ENCODE measurements at regions not wholly inside any gene's neighbourhood (a gene's known extent, or its start where the extent isn't known, plus 50 kb on each side); places are given as distances from the start of the nearest gene placed in this dataset.

DNA sequence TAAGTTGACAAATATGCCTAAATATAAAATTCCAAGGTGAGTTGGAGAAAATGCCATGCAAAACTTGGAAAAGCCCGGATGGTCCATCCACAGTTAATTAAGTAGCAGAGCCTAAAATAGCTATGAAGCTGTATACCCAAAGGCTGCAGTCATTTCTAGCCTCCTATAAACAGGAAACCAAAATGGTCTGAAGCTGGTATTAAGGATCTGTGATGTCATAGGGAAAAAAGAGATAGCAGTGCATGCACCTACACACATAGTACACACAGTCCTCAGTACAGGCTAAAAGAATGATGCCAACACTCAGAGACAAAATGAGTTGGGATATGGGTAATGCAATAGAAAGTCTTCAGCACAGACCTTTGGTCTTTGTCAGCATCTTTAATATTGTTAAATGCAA, 736.9 kb downstream of the EFNB2 start:
- DNase-seq = no peak

DNA sequence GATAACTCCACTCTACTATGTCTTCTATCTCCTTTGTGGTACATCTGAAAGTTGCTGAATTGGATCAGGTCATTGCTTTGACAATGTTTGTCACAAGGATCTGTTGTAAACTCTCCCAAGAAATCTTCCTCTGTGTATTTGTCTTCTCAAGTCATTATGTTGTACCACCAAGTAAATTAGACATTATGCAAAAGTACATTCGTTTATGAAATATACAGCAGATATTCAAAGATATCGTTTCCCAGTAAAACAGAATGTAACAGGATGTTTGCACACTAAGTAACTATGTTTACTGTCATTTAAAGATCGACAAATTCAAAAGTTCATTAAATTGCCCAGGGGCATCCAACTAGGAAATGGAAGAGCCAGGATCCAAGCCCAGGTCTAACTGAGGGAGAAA, 739.4 kb downstream of the EFNB2 start:
- no peaks in the 10 kb centered on the region for H3K36me3 Mint-ChIP-seq (ENCODE audit: low read depth)
- intact Hi-C loops (cut with micrococcal nuclease) = no loop called here
- peaks cover 4% of the 10 kb centered on the region for H3K9me3 Mint-ChIP-seq
- CTCF ChIA-PET = no interaction called here
- TF ChIP-seq, protein P1, sequence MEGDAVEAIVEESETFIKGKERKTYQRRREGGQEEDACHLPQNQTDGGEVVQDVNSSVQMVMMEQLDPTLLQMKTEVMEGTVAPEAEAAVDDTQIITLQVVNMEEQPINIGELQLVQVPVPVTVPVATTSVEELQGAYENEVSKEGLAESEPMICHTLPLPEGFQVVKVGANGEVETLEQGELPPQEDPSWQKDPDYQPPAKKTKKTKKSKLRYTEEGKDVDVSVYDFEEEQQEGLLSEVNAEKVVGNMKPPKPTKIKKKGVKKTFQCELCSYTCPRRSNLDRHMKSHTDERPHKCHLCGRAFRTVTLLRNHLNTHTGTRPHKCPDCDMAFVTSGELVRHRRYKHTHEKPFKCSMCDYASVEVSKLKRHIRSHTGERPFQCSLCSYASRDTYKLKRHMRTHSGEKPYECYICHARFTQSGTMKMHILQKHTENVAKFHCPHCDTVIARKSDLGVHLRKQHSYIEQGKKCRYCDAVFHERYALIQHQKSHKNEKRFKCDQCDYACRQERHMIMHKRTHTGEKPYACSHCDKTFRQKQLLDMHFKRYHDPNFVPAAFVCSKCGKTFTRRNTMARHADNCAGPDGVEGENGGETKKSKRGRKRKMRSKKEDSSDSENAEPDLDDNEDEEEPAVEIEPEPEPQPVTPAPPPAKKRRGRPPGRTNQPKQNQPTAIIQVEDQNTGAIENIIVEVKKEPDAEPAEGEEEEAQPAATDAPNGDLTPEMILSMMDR (IDR thresholded peaks at IDR 0.05) = no peak
- no peak overlapping the region for H3K4me3 Mint-ChIP-seq
- POLR2A ChIA-PET = no interaction called here
- ATAC-seq (no peak), DNase-seq (no peak)
- H3K4me1 Mint-ChIP-seq (ENCODE audit: low read depth) = no peaks in the 10 kb centered on the region
- H3K27ac Mint-ChIP-seq = no peak overlapping the region
- no peaks in the 10 kb centered on the region for H3K27me3 Mint-ChIP-seq

More for the DNA sequence above, 736.9 kb downstream of the EFNB2 start:
- Mint-ChIP-seq H3K27me3 (no peaks in the 10 kb centered on the region), H3K4me1 (ENCODE audit: low read depth) (no peaks in the 10 kb centered on the region), H3K4me3 (no peak overlapping the region), H3K36me3 (ENCODE audit: low read depth) (no peaks in the 10 kb centered on the region), H3K27ac (no peak overlapping the region), H3K9me3 (peaks cover 2% of the 10 kb centered on the region)
- TF ChIP-seq, protein P1 (IDR thresholded peaks at IDR 0.05) = no peak
- POLR2A ChIA-PET = no interaction called here
- CTCF ChIA-PET = no interaction called here
- ATAC-seq = no peak
- intact Hi-C loops (cut with micrococcal nuclease) = no loop called here

DNA sequence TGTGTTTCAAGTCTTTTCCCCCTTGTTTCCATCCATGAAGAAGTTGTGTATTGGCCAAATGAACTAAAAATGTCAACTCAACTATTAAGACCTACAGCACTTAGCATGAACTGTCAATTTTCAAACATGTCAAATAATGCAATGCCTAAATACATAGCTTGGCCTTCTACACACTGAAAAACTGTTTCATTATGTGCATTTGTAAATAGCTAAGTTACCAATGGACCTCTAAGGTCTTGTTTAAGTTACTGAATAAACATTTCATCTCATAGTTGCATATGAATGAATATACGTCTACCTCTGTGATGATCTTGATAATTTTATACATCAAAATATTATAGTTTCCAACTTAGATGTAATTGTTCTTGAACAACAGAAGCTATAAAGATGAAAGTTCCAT, 744.5 kb downstream of the EFNB2 start:
- TF ChIP-seq, protein P1 (IDR thresholded peaks at IDR 0.05) = no peak
- POLR2A ChIA-PET = no interaction called here
- Mint-ChIP-seq H3K27me3 (no peaks in the 10 kb centered on the region), H3K27ac (no peak overlapping the region), H3K9me3 (peaks cover 4% of the 10 kb centered on the region), H3K36me3 (ENCODE audit: low read depth) (no peaks in the 10 kb centered on the region), H3K4me3 (no peak overlapping the region), H3K4me1 (ENCODE audit: low read depth) (no peaks in the 10 kb centered on the region)
- ATAC-seq (no peak), DNase-seq (no peak)
- CTCF ChIA-PET = no interaction called here
- intact Hi-C loops (cut with micrococcal nuclease) = no loop called here

DNA sequence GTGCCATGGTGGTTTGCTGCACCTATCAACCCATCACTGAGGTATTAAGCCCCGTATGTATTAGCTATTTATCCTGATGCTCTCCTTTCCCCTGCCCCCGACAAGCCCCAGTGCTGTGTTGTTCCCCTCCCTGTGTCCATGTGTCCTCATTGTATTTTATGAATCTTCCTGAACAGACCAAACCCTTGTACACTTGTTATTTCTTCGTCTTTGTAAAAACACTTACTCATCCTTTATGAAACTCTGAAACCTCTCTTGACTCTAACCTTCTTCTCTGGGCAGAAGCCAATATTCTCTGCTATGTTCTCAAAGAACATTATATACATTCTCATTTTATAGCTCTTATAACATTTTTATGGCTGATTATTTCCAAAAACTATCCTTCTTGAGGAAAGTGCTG, 746.9 kb downstream of the EFNB2 start:
- H3K27ac Mint-ChIP-seq = no peak overlapping the region
- CTCF ChIA-PET = no interaction called here
- ATAC-seq = no peak
- TF ChIP-seq, protein P1 (IDR thresholded peaks at IDR 0.05) = no peak
- POLR2A ChIA-PET = no interaction called here
- intact Hi-C loops (cut with micrococcal nuclease) = no loop called here
- peaks cover 2% of the 10 kb centered on the region for H3K9me3 Mint-ChIP-seq
- H3K4me3 Mint-ChIP-seq = no peak overlapping the region
- H3K36me3 Mint-ChIP-seq (ENCODE audit: low read depth) = no peaks in the 10 kb centered on the region
- no peak for DNase-seq
- no peaks in the 10 kb centered on the region for H3K4me1 Mint-ChIP-seq (ENCODE audit: low read depth)
- no peaks in the 10 kb centered on the region for H3K27me3 Mint-ChIP-seq

DNA sequence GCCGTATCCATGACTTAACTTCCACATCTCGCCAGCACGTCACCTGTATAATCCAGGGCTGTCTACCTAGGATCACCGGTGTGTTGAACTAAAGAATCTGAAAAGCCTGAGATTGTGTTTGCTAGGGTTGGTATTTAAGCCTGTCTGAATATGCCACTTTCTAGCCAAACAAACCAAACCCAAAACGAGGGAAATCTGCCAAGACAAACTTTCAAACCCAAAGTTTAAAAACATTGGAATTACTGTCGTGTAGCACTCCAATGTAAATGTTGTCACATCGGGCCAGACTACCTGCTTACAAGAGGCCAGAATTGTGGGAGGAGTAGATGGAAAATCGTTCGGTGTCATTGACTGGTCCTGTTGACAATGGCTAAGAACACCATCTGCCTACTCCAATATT, 747.8 kb downstream of the EFNB2 start:
- Mint-ChIP-seq H3K4me1 (ENCODE audit: low read depth) (no peaks in the 10 kb centered on the region), H3K9me3 (peaks cover 1% of the 10 kb centered on the region), H3K36me3 (ENCODE audit: low read depth) (no peaks in the 10 kb centered on the region), H3K27ac (no peak overlapping the region), H3K27me3 (no peaks in the 10 kb centered on the region), H3K4me3 (no peak overlapping the region)
- intact Hi-C loops (cut with micrococcal nuclease) = no loop called here
- TF ChIP-seq, protein P1 (IDR thresholded peaks at IDR 0.05) = no peak
- ChIA-PET POLR2A (no interaction called here), CTCF (no interaction called here)
- DNase-seq (no peak), ATAC-seq (no peak)

All from activated CD8-positive, alpha-beta T cell treated with anti-CD3 and anti-CD28 coated beads for 36 hours (primary cell).